OCI-LY7 (cell line): ENCODE measurements at regions not wholly inside any gene's neighbourhood (a gene's known extent, or its start where the extent isn't known, plus 50 kb on each side); places are given as distances from the start of the nearest gene placed in this dataset.

Source experiments
- BruUV-seq: library from RNA; stranded (reverse); fragments of 400-500 nt; replicated peaks from 2 replicates; lab custom pipeline; 2021; lab: Mats Ljungman, UMichigan
- CTCF ChIA-PET: fragments of 300-600 bp; sonication (Branson Sonifier 250); formaldehyde crosslinking; loops from one replicate; lab custom pipeline; 2022; ENCODE audit warnings: antibody characterized with exemption; ENCODE audit not compliant: unreplicated experiment; lab: Charles Lee
- POLR2A ChIA-PET: fragments of 300-600 bp; sonication (Branson Sonifier 250); formaldehyde crosslinking; loops from one replicate; lab custom pipeline; 2022; ENCODE audit warnings: antibody characterized with exemption; lab: Charles Lee
- DNase-seq: peaks from one replicate; pipeline ENCODE4 v3.0.0-alpha.2; 2015; ENCODE audit warnings: low spot score
- H2AFZ ChIP-seq: fragments of 200-600 bp; sonication (generic), shearing (Covaris generic); 2 replicates; pipeline ENCODE4 v1.6.1; 2014; ENCODE audit warnings: mild to moderate bottlenecking, antibody characterized with exemption, low read length, moderate library complexity
- H3K27ac ChIP-seq: fragments of 200-600 bp; sonication (generic); 2 replicates; pipeline ENCODE4 v1.5.1; 2014; ENCODE audit warnings: mixed run types, low read depth, mild to moderate bottlenecking, moderate library complexity, low read length, inconsistent platforms; ENCODE audit not compliant: poor library complexity, severe bottlenecking
- H3K36me3 ChIP-seq: fragments of 200-600 bp; sonication (generic); 2 replicates; pipeline ENCODE4 v1.6.1; 2014; ENCODE audit warnings: mild to moderate bottlenecking, antibody characterized with exemption, low read length, moderate library complexity, mixed read lengths; ENCODE audit not compliant: insufficient read depth
- H3K4me1 ChIP-seq: fragments of 200-600 bp; sonication (generic); 2 replicates; pipeline ENCODE4 v1.5.1; 2014; ENCODE audit warnings: mild to moderate bottlenecking, low read length; ENCODE audit not compliant: insufficient read depth, poor library complexity, severe bottlenecking
- H3K4me2 ChIP-seq: fragments of 200-600 bp; sonication (generic); 2 replicates; pipeline ENCODE4 v1.6.1; 2014; ENCODE audit warnings: mild to moderate bottlenecking, low read length
- H3K4me3 ChIP-seq: fragments of 200-600 bp; sonication (generic); 2 replicates; pipeline ENCODE4 v1.5.1; 2014; ENCODE audit warnings: mild to moderate bottlenecking, low read depth, low read length; ENCODE audit not compliant: poor library complexity, severe bottlenecking
- H3K79me2 ChIP-seq: fragments of 200-600 bp; sonication (generic); 2 replicates; pipeline ENCODE4 v1.6.1; 2016; ENCODE audit warnings: low read depth, mild to moderate bottlenecking, low read length, moderate library complexity, mixed read lengths; ENCODE audit not compliant: insufficient read depth
- H3K9me2 ChIP-seq: fragments of 200-600 bp; sonication (generic); 2 replicates; pipeline ENCODE4 v1.6.1; 2016; ENCODE audit warnings: mild to moderate bottlenecking, low read length, mixed read lengths; ENCODE audit not compliant: insufficient read depth
- H3K9me3 ChIP-seq: fragments of 200-600 bp; sonication (generic); 2 replicates; pipeline ENCODE4 v1.6.1; 2014; ENCODE audit warnings: mild to moderate bottlenecking, mixed run types, low read length, mixed read lengths
- H4K20me1 ChIP-seq: fragments of 200-600 bp; sonication (generic); 2 replicates; pipeline ENCODE4 v1.6.1; 2014; ENCODE audit warnings: mild to moderate bottlenecking, antibody characterized with exemption, low read length, moderate library complexity, mixed read lengths; ENCODE audit not compliant: insufficient read depth
- EZH2phosphoT487 ChIP-seq: fragments of 200-600 bp; sonication (generic); IDR thresholded peaks from 2 replicates; pipeline ENCODE4 v1.6.1; 2018; ENCODE audit warnings: low read depth, borderline replicate concordance, mild to moderate bottlenecking, mixed run types, antibody characterized with exemption, low read length, moderate library complexity, mixed read lengths
- intact Hi-C: fragments of 100-400 bp; cut with micrococcal nuclease; formaldehyde crosslinking; loops from one replicate; pipeline ENCODE4 v1.10.0; 2022; ENCODE audit not compliant: unreplicated experiment
- TF ChIP-seq, protein P1 (sequence below): fragments of 200-600 bp; sonication (generic); conservative IDR thresholded peaks from 2 replicates; pipeline ENCODE4 v1.5.1; 2014; ENCODE audit warnings: mild to moderate bottlenecking, antibody characterized with exemption, low read length, moderate library complexity, mixed read lengths

DNA sequence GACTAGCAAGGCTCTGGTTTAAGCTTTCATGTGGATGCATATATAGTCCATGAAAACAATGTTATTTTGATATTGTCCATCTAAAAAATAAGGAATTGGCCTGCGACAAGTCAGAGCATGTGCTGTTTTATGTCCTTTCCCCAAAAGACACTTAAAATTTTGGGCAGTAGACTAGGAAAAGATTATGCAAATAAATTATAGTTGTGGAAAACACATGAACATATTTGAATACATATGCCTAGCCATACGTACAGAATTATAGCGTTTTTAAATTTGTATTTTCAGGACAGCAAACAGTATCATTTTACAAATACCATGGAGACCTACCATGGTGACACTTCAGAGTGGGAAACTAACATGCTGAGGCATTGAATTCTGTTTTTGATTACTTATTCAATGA lies 113.8 kb upstream of the SLC5A12 start:
- BruUV-seq = no TSS peak
- Histone ChIP-seq H3K36me3 (no peaks in the 10 kb centered on the region), H2AFZ (no peak overlapping the region), H3K9me2 (no peaks in the 10 kb centered on the region), H4K20me1 (no peaks in the 10 kb centered on the region), H3K27ac (no peak overlapping the region), H3K79me2 (no peaks in the 10 kb centered on the region), H3K9me3 (no peaks in the 10 kb centered on the region), H3K4me1 (no peaks in the 10 kb centered on the region), H3K4me3 (no peak overlapping the region), H3K4me2 (no peak overlapping the region)
- no peak for DNase-seq
- intact Hi-C loops = no loop called here
- TF ChIP-seq, protein P1, sequence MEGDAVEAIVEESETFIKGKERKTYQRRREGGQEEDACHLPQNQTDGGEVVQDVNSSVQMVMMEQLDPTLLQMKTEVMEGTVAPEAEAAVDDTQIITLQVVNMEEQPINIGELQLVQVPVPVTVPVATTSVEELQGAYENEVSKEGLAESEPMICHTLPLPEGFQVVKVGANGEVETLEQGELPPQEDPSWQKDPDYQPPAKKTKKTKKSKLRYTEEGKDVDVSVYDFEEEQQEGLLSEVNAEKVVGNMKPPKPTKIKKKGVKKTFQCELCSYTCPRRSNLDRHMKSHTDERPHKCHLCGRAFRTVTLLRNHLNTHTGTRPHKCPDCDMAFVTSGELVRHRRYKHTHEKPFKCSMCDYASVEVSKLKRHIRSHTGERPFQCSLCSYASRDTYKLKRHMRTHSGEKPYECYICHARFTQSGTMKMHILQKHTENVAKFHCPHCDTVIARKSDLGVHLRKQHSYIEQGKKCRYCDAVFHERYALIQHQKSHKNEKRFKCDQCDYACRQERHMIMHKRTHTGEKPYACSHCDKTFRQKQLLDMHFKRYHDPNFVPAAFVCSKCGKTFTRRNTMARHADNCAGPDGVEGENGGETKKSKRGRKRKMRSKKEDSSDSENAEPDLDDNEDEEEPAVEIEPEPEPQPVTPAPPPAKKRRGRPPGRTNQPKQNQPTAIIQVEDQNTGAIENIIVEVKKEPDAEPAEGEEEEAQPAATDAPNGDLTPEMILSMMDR = no peak
- TF ChIP-seq EZH2phosphoT487 = no peak
- CTCF ChIA-PET = no interaction called here
- POLR2A ChIA-PET = interaction anchor here (1.1 kb wide), 1 partner anchor 13 kb away, joined by 3 read pairs; no protein-coding TSS in a partner anchor

DNA sequence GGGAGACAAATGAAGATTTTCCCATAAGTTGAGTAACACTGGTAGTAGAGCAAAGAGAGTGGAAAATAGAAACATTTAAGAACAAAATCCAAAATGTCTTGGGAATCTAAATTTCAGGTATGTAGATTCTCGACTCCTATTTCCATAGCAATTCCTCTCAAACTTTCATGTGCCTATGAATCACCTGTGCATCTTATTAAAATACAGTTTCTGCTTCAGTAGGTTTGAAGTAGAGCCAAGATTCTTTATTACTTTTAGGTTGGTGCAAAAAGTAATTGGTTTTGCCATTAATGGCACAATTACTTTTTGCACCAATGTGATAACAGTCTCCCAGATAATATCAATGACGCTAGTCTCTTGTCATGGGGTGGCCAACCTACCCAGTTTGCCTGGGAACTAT lies 115.3 kb upstream of the SLC5A12 start:
- BruUV-seq = no TSS peak
- Histone ChIP-seq H3K36me3 (no peaks in the 10 kb centered on the region), H3K4me2 (no peak overlapping the region), H3K79me2 (no peaks in the 10 kb centered on the region), H3K9me2 (no peaks in the 10 kb centered on the region), H3K27ac (no peak overlapping the region), H2AFZ (no peak overlapping the region), H3K4me3 (no peak overlapping the region), H3K9me3 (no peaks in the 10 kb centered on the region), H3K4me1 (no peaks in the 10 kb centered on the region), H4K20me1 (no peaks in the 10 kb centered on the region)
- TF ChIP-seq, protein P1 = no peak
- TF ChIP-seq EZH2phosphoT487 = no peak
- POLR2A ChIA-PET = no interaction called here
- DNase-seq = no peak
- CTCF ChIA-PET = no interaction called here
- intact Hi-C loops = no loop called here

DNA sequence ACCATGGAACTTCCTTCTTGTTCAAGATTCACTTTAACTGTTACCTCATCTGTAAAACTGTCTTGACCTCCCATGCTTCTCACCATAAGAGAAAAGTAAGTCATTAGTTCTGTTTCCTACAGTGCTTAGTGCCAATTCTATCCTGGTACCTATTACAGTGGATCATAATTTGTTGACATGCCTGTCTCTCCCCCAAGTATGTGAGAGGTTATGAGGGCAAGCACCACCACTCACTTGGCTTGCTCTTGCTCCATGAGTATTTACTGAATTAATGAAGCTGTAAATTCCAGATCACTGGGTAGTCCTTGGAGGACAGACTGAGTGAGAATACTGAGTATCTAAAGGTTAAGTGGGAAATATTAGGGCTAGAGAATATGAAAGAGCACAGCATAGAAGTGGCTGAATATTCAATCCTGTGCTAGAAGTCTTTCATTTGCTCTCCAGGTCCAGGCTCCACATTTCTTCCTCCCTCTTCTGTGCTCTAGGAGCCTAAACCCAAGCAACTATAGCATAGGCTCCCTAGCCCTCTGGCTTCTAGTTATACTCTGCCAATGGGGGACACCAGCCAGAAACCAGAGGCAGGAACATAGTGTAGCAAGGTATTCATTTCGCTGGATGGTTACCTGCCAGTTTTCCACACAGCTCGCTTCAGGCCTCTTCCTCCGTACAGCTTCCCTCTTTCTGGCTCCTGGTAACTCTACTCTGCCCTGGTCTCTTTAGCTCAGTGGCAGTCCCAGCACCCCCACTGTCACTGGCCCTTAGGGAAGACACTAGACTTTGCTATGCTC lies 118.2 kb upstream of the SLC5A12 start:
- CTCF ChIA-PET = interaction anchor here (0.6 kb wide), 1 partner anchor 288 kb away, joined by 3 read pairs; no protein-coding TSS in a partner anchor
- Histone ChIP-seq H3K4me2 (no peak overlapping the region), H3K79me2 (no peaks in the 10 kb centered on the region), H3K4me1 (no peaks in the 10 kb centered on the region), H4K20me1 (no peaks in the 10 kb centered on the region), H3K27ac (no peak overlapping the region), H3K36me3 (no peaks in the 10 kb centered on the region), H3K9me3 (no peaks in the 10 kb centered on the region), H3K4me3 (no peak overlapping the region), H2AFZ (no peak overlapping the region), H3K9me2 (no peaks in the 10 kb centered on the region)
- BruUV-seq = no TSS peak
- TF ChIP-seq, protein P1 = no peak
- no peak for TF ChIP-seq EZH2phosphoT487
- no peak for DNase-seq
- intact Hi-C loops = no loop called here
- POLR2A ChIA-PET = interaction anchor here (0.6 to 1.1 kb wide), 2 partner anchors 11 to 302 kb away, joined by 3 read pairs; no protein-coding TSS in a partner anchor
